Neural cell (in vitro differentiated cells): ENCODE measurements at regions not wholly inside any gene's neighbourhood (a gene's known extent, or its start where the extent isn't known, plus 50 kb on each side); places are given as distances from the start of the nearest gene placed in this dataset.

Experiments
- H2AFZ ChIP-seq: fragments of 200-600, 300-800 bp; sonication (generic), shearing (Covaris generic); 2 replicates; pipeline ENCODE4 v1.6.0; 2014; ENCODE audit warnings: low read depth, mild to moderate bottlenecking, antibody characterized with exemption, low read length, moderate library complexity
- H3F3A ChIP-seq: fragments of 200-600 bp; shearing (Covaris generic); 2 replicates; pipeline ENCODE4 v1.6.1; 2016; ENCODE audit warnings: mild to moderate bottlenecking, moderate library complexity, mixed read lengths, antibody characterized with exemption, low read length; ENCODE audit not compliant: insufficient read depth, poor library complexity, severe bottlenecking
- H3K27ac ChIP-seq: fragments of 200-600, 300-800 bp; sonication (generic), shearing (Covaris generic); 2 replicates; pipeline ENCODE4 v1.5.1; 2014; ENCODE audit warnings: mild to moderate bottlenecking, low read length, moderate library complexity
- H3K27me3 ChIP-seq: fragments of 300-800, 200-600 bp; sonication (generic), shearing (Covaris generic); 2 replicates; pipeline ENCODE4 v1.6.0; 2014; ENCODE audit warnings: mild to moderate bottlenecking, low read depth, low read length, moderate library complexity; ENCODE audit not compliant: insufficient read depth
- H3K36me3 ChIP-seq: fragments of 300-800, 200-600 bp; sonication (generic), shearing (Covaris generic); 2 replicates; pipeline ENCODE4 v1.5.1; 2014; ENCODE audit warnings: mild to moderate bottlenecking, antibody characterized with exemption, low read length, moderate library complexity; ENCODE audit not compliant: insufficient read depth
- H3K4me2 ChIP-seq: fragments of 300-800, 200-600 bp; sonication (generic), shearing (Covaris generic); 2 replicates; pipeline ENCODE4 v1.6.0; 2014; ENCODE audit warnings: mild to moderate bottlenecking, low read length
- H3K4me3 ChIP-seq: fragments of 300-800, 200-600 bp; sonication (generic), shearing (Covaris generic); 2 replicates; pipeline ENCODE4 v1.5.1; 2014; ENCODE audit warnings: mild to moderate bottlenecking, low read length, moderate library complexity
- H3K79me2 ChIP-seq: fragments of 200-600 bp; shearing (Covaris generic); replicated peaks from 2 replicates; pipeline ENCODE4 v1.6.0; 2014; ENCODE audit warnings: mild to moderate bottlenecking, low read length, moderate library complexity; ENCODE audit not compliant: insufficient read depth
- H3K9ac ChIP-seq: fragments of 300-800, 200-600 bp; sonication (generic), shearing (Covaris generic); 2 replicates; pipeline ENCODE4 v1.6.1; 2016; ENCODE audit warnings: mild to moderate bottlenecking, low read length, mixed read lengths
- H3K9me2 ChIP-seq: fragments of 200-600 bp; shearing (Covaris generic); 2 replicates; pipeline ENCODE4 v1.6.1; 2016; ENCODE audit warnings: mild to moderate bottlenecking, low read length, mixed read lengths; ENCODE audit not compliant: insufficient read depth
- H3K9me3 ChIP-seq: fragments of 200-600, 300-800 bp; sonication (generic), shearing (Covaris generic); 2 replicates; pipeline ENCODE4 v1.6.1; 2016; ENCODE audit warnings: mild to moderate bottlenecking, mixed run types, low read length, moderate library complexity, mixed read lengths
- H4K20me1 ChIP-seq: fragments of 200-600 bp; shearing (Covaris generic); 2 replicates; pipeline ENCODE4 v1.6.1; 2016; ENCODE audit warnings: mild to moderate bottlenecking, mixed run types; ENCODE audit not compliant: insufficient read depth
- EP300 ChIP-seq: fragments of 450-650 bp; conservative IDR thresholded peaks from 2 replicates; pipeline ENCODE4 v1.6.1; 2014; ENCODE audit warnings: antibody characterized with exemption, mild to moderate bottlenecking, moderate library complexity; ENCODE audit not compliant: poor library complexity, severe bottlenecking
- EZH2 ChIP-seq: fragments of 200-600, 300-800 bp; shearing (Covaris generic), sonication (generic); IDR thresholded peaks from 2 replicates; pipeline ENCODE4 v1.6.1; 2014; ENCODE audit warnings: antibody characterized with exemption, low read length, borderline replicate concordance, mild to moderate bottlenecking; ENCODE audit not compliant: insufficient read depth, poor library complexity, severe bottlenecking
- MXI1 ChIP-seq: fragments of 450-650 bp; conservative IDR thresholded peaks from 2 replicates; pipeline ENCODE4 v1.6.1; 2014; ENCODE audit warnings: antibody characterized with exemption, mild to moderate bottlenecking; ENCODE audit not compliant: poor library complexity, severe bottlenecking
- POLR2AphosphoS5 ChIP-seq: IDR thresholded peaks from 2 replicates; pipeline ENCODE4 v1.6.1; 2012
- RAD21 ChIP-seq: fragments of 450-650 bp; conservative IDR thresholded peaks from 2 replicates; pipeline ENCODE4 v1.6.1; 2014; ENCODE audit warnings: antibody characterized with exemption, mild to moderate bottlenecking, moderate library complexity
- SMC3 ChIP-seq: fragments of 450-650 bp; conservative IDR thresholded peaks from 2 replicates; pipeline ENCODE4 v1.6.1; 2014; ENCODE audit warnings: antibody characterized with exemption, mild to moderate bottlenecking, moderate library complexity; ENCODE audit not compliant: poor library complexity
- TAF1 ChIP-seq: IDR thresholded peaks from 2 replicates; pipeline ENCODE4 v1.6.1; 2012; ENCODE audit warnings: low read depth
- TF ChIP-seq, protein P1 (sequence below): IDR thresholded peaks from 2 replicates; pipeline ENCODE4 v1.6.1; 2012; ENCODE audit warnings: borderline replicate concordance
- TF ChIP-seq, protein P2 (sequence below): fragments of 450-650 bp; IDR thresholded peaks from 2 replicates; pipeline ENCODE4 v1.5.1; 2014; ENCODE audit warnings: antibody characterized with exemption, mild to moderate bottlenecking, moderate library complexity; ENCODE audit not compliant: poor library complexity, severe bottlenecking

GRCh38 chr2:100764430-100764829 is 55.5 kb upstream of the NPAS2 start:
- Histone ChIP-seq H3K9ac (no peak overlapping the region), H3K36me3 (no peaks in the 10 kb centered on the region), H3K4me2 (no peak overlapping the region), H3K79me2 (no peaks in the 10 kb centered on the region), H4K20me1 (no peaks in the 10 kb centered on the region), H3K27me3 (no peaks in the 10 kb centered on the region), H3K9me3 (no peaks in the 10 kb centered on the region), H2AFZ (no peak overlapping the region), H3F3A (no peaks in the 10 kb centered on the region), H3K9me2 (no peaks in the 10 kb centered on the region), H3K27ac (no peak overlapping the region), H3K4me3 (no peak overlapping the region)
- no peak for TF ChIP-seq MXI1
- TF ChIP-seq TAF1: no peak
- no peak for TF ChIP-seq POLR2AphosphoS5
- TF ChIP-seq RAD21: no peak
- TF ChIP-seq, protein P1, sequence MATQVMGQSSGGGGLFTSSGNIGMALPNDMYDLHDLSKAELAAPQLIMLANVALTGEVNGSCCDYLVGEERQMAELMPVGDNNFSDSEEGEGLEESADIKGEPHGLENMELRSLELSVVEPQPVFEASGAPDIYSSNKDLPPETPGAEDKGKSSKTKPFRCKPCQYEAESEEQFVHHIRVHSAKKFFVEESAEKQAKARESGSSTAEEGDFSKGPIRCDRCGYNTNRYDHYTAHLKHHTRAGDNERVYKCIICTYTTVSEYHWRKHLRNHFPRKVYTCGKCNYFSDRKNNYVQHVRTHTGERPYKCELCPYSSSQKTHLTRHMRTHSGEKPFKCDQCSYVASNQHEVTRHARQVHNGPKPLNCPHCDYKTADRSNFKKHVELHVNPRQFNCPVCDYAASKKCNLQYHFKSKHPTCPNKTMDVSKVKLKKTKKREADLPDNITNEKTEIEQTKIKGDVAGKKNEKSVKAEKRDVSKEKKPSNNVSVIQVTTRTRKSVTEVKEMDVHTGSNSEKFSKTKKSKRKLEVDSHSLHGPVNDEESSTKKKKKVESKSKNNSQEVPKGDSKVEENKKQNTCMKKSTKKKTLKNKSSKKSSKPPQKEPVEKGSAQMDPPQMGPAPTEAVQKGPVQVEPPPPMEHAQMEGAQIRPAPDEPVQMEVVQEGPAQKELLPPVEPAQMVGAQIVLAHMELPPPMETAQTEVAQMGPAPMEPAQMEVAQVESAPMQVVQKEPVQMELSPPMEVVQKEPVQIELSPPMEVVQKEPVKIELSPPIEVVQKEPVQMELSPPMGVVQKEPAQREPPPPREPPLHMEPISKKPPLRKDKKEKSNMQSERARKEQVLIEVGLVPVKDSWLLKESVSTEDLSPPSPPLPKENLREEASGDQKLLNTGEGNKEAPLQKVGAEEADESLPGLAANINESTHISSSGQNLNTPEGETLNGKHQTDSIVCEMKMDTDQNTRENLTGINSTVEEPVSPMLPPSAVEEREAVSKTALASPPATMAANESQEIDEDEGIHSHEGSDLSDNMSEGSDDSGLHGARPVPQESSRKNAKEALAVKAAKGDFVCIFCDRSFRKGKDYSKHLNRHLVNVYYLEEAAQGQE: no peak
- TF ChIP-seq SMC3: no peak
- TF ChIP-seq, protein P2, sequence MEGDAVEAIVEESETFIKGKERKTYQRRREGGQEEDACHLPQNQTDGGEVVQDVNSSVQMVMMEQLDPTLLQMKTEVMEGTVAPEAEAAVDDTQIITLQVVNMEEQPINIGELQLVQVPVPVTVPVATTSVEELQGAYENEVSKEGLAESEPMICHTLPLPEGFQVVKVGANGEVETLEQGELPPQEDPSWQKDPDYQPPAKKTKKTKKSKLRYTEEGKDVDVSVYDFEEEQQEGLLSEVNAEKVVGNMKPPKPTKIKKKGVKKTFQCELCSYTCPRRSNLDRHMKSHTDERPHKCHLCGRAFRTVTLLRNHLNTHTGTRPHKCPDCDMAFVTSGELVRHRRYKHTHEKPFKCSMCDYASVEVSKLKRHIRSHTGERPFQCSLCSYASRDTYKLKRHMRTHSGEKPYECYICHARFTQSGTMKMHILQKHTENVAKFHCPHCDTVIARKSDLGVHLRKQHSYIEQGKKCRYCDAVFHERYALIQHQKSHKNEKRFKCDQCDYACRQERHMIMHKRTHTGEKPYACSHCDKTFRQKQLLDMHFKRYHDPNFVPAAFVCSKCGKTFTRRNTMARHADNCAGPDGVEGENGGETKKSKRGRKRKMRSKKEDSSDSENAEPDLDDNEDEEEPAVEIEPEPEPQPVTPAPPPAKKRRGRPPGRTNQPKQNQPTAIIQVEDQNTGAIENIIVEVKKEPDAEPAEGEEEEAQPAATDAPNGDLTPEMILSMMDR: no peak
- TF ChIP-seq EZH2: no peak
- TF ChIP-seq EP300: no peak

DNA sequence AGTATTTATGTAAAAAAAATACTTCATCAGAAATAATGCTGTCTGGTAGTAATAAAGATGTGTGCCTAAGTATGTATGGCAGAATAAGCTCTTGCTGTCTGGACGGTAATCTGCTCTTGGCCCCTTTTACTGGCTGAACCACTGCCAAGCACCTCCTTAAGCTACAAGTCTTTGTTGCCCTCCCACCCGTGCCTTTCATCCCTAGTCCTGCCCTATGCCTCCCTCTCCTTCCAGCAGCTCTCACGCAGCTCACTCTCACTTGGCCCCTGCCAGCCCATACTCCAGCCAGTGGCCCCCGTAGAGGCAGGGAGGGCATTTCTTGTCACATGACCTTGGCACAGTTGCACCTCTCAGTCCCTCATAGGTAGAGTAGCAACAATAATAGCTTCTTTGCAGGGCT is 54.5 kb upstream of the NPAS2 start:
- Histone ChIP-seq H3K9me3 (no peaks in the 10 kb centered on the region), H3K36me3 (no peaks in the 10 kb centered on the region), H3F3A (no peaks in the 10 kb centered on the region), H4K20me1 (no peaks in the 10 kb centered on the region), H3K79me2 (no peaks in the 10 kb centered on the region), H3K27me3 (no peaks in the 10 kb centered on the region), H3K9me2 (no peaks in the 10 kb centered on the region), H2AFZ (no peak overlapping the region), H3K27ac (no peak overlapping the region), H3K4me2 (no peak overlapping the region), H3K4me3 (no peak overlapping the region), H3K9ac (no peak overlapping the region)
- TF ChIP-seq MXI1 (no peak), SMC3 (no peak), RAD21 (no peak), TAF1 (no peak), POLR2AphosphoS5 (no peak), EZH2 (no peak), EP300 (no peak)
- TF ChIP-seq, protein P2: no peak
- TF ChIP-seq, protein P1: no peak
